ENCODE measurements at regions not wholly inside any gene's neighbourhood (a gene's known extent, or its start where the extent isn't known, plus 50 kb on each side); places are given as distances from the start of the nearest gene placed in this dataset.
"Not testable (repeated sequence)": the region's sequence is repeated elsewhere in the genome, so short reads cannot be mapped to it uniquely, and the experiment has no call there.

GRCh38 chr10:65100146-65100545 lies 1578.9 kb downstream of the REEP3 start:
- DNase-seq, result no peak

- DNase-seq, result not testable (repeated sequence)
These were observed 1579.7 kb downstream of the REEP3 start for GRCh38 chr10:65100881-65101280.

DNA sequence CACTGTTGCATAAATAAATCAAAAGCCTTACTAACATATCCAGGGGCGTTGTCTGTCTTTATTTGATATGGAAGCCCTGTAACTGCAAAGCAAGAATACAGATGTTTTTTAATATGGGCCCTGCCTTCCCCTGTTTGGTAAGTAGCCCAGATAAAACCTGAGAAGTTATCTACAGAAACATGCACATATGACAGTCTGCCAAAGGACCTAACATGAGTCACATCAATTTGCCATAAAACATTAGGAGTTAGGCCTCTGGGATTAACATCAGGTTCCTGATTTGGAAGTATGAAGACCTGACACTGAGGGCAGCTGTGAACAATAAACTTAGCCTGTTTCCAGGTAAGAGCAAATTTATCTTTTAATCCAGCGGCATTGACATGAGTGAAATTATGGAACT lies 1588.8 kb downstream of the REEP3 start:
- DNase-seq, result no peak

GRCh38 chr10:65111059-65111458 lies 1589.9 kb downstream of the REEP3 start:
- not testable (repeated sequence) for DNase-seq

DNA sequence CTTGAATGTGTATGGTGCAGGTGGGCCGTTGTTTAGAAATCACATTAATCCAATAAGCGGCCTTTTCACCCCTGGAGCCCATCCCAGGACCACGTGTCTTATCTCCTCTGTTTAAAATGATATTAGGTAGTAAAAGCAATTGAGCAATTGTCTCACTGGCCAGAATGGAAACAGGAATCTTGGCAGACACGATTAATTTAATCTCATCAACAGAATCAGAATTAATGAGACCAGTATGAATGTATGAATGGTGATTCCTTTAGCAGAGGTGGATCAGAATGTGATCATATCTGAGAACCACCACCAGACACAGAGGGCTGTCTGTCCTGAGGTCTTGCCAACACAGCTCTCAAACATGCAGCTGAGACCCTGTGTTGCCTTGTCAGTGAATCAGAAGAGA lies 1591.4 kb downstream of the REEP3 start:
- no peak for DNase-seq

- no peak for DNase-seq
These were observed 1601.9 kb downstream of the REEP3 start for GRCh38 chr10:65123120-65123519.

GRCh38 chr10:65125212-65125611 lies 1604.0 kb downstream of the REEP3 start:
- no peak for DNase-seq

GRCh38 chr10:65126288-65126687 lies 1605.1 kb downstream of the REEP3 start:
- no peak for DNase-seq

DNA sequence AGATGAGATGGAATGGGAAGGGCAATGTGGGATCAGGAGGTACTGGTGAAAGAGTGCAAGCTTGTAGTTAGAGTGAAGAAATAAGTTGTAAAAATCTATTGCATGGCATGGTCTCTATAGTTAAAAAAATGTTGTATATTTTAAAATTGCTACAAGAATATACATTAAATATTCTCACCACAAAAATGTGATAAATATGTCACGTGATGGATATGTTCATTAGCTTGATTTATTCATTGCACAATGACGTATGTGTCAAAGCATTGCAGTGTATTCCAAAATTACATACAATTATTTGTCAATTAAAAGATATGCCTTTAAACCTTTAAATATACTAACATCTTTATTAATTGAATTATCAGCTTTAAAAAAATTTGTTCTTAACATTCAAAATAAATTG lies 1607.1 kb downstream of the REEP3 start:
- DNase-seq, result no peak

GRCh38 chr10:65130162-65130758 lies 1609.1 kb downstream of the REEP3 start:
- DNase-seq, result no peak

DNA sequence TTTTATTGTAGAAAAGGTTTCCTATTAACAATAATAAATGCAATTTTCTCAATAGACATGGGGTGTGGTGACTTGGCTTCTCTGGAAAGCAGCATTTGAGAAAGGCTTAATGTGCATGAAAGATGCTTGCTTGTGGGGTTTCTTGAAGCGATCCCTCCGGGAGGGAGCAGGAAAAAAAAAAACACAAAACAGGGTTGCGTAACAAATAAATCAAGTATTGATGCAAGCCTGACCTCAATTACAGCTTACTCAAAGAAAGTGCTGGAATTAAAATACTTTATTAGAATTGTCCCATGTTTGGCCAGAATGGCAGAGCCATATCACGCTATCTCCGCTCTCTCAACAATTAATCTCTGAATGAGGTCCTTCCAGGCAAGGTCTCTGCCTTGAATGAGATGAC lies 1612.5 kb downstream of the REEP3 start:
- no peak for DNase-seq

DNA sequence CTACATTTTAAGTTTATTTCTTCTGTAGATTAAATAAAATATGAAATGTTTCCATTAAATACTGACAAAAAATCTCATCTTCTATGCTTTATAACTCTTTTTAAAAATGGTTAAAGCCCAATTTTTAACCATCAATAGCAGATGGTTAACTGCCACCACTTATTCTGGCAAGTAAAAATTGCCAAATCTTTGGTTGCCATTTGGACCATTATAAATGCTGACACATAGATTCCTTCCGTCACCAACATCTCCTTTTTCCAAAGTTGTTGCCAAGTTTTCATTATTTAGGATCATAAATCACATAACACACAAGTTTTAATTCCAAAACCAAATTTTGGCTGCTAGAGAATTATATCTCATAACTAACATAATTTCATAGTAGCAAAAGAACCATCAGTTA lies 1614.3 kb downstream of the REEP3 start:
- no peak for DNase-seq

- no peak for DNase-seq
These were observed 1621.6 kb downstream of the REEP3 start for GRCh38 chr10:65142641-65143435.

DNA sequence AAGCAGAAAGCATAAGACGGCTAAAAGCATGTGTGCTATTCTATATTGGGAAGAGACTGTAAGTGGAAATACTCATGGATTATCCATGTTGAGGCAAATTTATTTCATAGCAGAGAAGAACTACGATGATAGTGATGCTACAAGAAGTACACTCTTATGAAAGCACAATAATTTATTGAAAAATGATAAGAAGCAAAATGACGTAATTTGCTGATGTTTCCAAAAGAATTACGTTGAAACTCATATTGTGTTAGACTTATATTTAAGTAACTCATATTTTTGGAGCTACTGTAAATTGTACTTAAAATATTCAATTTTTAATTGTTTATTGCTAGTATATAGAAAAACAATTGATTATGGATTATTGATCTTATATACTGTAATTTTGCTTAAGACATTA lies 1622.5 kb downstream of the REEP3 start:
- DNase-seq, result no peak

DNA sequence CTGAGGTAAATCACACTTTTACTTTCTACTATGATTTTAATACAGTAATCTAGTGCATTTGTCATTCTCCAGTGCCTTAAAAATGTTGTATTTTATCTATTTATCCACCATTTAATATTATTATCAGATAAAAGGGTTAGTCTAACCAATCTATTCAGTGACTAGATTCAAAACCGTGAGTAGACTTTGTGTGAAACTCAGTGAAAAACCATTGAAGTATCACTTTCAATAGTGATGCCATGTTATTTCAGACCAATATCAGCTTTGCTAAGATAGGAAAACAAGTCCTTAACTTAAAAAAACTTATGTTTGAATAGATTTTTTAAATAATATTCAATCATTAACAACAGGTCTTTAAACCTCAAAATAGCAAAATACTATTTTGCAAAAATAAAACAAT lies 1628.7 kb downstream of the REEP3 start:
- DNase-seq, result no peak

GRCh38 chr10:65166272-65166671 lies 1645.1 kb downstream of the REEP3 start:
- no peak for DNase-seq

DNA sequence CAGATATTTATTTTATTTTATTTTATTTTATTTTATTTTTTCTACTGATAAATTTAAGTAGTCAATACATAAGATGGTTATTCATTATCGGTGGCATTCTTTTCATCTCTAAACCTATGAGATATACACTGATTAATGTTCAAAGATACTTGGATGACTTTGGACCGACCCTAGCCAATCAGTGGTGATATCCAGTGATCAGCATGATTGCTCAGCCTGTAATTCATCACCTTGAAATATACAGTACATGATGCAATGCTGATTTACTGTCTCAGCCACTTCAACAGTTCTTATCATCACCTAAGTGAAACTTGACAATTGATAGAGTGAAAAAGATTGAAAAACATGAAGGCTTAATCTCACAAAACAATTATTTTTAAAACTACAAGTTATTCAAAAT lies 1651.0 kb downstream of the REEP3 start:
- DNase-seq, result no peak

DNA sequence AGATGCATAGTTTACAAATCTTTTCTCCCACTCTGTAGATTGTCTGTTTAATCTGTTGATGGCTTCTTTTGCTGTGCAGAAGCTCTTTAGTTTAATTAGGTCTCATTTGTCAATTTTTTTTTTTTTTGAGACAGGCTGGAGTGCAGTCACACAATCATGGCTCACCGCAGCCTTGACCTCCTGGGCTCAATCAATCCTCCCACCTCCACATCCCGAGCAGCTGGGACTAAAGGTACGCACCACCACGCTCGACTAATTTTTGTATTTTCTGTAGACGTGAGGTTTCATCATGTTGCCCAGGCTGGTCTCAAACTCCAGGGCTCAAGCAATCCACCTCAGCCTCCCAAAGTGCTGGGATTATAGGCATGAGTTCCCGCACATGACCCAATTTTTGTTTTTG lies 1655.8 kb downstream of the REEP3 start:
- no peak for DNase-seq

- no peak for DNase-seq
These were observed 1662.0 kb downstream of the REEP3 start for GRCh38 chr10:65183236-65183635.

- DNase-seq, result not testable (repeated sequence)
These were observed 1665.5 kb downstream of the REEP3 start for GRCh38 chr10:65186668-65187067.

DNA sequence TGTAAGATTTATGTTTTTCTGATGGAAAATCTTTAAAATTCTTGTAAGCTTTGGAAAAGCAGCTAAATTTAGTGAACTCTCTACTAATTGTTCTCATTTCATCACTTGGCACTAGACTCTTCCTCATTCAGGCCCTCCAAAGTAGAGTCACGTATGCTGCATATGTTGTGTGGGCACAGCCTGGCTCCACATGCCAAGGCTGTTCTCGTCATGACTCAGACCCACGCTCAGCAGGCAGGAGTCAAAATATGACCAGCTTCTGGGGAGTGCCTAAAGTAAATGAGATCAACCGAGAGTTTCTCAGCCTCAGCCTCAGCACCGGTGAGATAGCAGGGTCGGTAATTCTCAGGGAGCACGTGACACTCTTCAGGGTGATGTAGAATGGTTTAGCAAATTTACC lies 1672.9 kb downstream of the REEP3 start:
- DNase-seq, result no peak

DNA sequence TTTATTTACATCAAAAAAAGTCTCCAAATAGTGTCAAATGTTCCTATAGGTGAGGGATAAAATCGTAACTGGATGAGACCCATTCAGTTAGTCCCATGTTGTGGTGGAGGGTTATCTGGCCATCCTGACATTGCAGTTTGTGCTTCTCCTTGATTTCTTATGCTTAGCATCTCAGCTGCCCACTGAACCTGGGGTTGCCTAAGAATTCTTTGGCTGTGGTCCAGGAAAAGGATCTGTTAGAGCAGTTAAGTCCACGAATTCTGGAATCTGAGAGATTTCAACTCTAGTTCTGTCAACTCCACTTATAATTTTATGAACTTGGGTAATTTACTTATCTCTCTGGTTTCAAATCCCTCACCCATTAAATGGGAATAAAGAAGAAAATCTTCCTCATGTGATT lies 1673.4 kb downstream of the REEP3 start:
- no peak for DNase-seq

DNA sequence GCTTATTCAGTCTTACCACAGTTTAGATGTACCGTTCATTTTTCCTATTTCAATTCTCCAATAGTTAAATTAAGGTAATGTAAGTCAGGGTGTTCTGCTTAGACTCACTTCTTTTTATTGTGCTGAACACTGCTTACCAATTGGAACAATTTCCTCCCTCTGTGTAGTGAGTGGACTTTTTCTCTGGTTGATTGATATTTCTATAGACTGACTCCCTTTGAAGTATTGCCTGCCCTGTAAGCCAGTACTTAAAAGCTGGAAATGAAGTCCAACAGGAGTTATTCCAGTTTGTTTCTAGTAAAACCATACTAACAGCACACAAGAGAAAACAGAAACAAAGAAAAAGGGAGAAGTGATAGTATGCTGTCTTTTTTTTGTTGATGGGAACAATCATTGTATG lies 1674.9 kb downstream of the REEP3 start:
- DNase-seq, result no peak
